ENCODE measurements at regions not wholly inside any gene's neighbourhood (a gene's known extent, or its start where the extent isn't known, plus 50 kb on each side); places are given as distances from the start of the nearest gene placed in this dataset.

- H3K27ac ChIP-seq = no peak overlapping the region
- TF ChIP-seq, protein P1, sequence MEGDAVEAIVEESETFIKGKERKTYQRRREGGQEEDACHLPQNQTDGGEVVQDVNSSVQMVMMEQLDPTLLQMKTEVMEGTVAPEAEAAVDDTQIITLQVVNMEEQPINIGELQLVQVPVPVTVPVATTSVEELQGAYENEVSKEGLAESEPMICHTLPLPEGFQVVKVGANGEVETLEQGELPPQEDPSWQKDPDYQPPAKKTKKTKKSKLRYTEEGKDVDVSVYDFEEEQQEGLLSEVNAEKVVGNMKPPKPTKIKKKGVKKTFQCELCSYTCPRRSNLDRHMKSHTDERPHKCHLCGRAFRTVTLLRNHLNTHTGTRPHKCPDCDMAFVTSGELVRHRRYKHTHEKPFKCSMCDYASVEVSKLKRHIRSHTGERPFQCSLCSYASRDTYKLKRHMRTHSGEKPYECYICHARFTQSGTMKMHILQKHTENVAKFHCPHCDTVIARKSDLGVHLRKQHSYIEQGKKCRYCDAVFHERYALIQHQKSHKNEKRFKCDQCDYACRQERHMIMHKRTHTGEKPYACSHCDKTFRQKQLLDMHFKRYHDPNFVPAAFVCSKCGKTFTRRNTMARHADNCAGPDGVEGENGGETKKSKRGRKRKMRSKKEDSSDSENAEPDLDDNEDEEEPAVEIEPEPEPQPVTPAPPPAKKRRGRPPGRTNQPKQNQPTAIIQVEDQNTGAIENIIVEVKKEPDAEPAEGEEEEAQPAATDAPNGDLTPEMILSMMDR (conservative IDR thresholded peaks at IDR 0.05) = no peak
- no peak for TF ChIP-seq ZFX (IDR thresholded peaks at IDR 0.05)
Observed at GRCh38 chr5:124124711-124125229, 612.8 kb downstream of the CSNK1G3 start.

GRCh38 chr5:124121198-124121597 lies 609.2 kb downstream of the CSNK1G3 start:
- H3K27ac ChIP-seq = no peak overlapping the region
- TF ChIP-seq, protein P1 (conservative IDR thresholded peaks at IDR 0.05) = no peak
- no peak for TF ChIP-seq ZFX (IDR thresholded peaks at IDR 0.05)

DNA sequence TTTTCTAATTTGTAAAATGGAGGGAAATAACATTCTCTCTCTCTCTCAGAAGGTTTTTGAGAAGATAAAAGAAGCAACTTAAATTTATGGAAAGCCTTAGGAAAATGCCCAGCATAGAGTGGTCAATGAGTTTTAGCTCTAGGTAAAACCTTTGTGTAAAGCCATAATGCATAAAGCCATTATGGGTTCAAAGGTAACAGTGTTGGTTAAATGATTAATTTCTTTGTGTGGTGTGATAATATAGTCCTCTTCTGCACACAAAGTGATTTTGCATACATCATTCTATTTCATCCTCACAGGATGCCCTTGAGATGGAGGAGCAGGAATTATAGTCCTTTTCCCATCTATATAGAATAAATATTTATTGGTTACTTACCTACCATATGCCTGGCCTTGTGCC lies 602.9 kb downstream of the CSNK1G3 start:
- H3K27ac ChIP-seq = no peak overlapping the region
- no peak for TF ChIP-seq ZFX (IDR thresholded peaks at IDR 0.05)
- TF ChIP-seq, protein P1 (conservative IDR thresholded peaks at IDR 0.05) = no peak

- no peak overlapping the region for H3K27ac ChIP-seq
- TF ChIP-seq, protein P1 (conservative IDR thresholded peaks at IDR 0.05) = no peak
- no peak for TF ChIP-seq ZFX (IDR thresholded peaks at IDR 0.05)
Observed at GRCh38 chr5:124111886-124112285, 599.9 kb downstream of the CSNK1G3 start.

DNA sequence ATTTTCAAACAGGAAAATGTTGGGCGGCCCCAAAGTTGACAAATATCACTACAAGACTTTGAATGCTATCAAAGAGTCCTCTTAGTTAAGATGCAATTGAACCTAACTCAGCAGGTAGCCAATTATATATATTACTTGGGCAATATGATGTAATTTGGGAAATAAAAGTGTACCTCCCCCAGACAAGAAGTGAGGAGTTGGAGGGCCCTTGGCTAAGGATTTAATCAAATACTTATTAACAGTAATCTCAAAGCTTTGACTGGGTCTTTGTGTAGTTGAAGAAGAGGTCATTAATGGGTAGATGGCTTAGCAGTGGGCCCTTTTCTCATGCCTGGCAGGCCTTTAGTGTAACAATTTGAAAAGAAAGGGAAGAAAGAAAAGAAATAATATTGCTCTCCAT lies 599.0 kb downstream of the CSNK1G3 start:
- no peak overlapping the region for H3K27ac ChIP-seq
- TF ChIP-seq, protein P1 (conservative IDR thresholded peaks at IDR 0.05) = no peak
- TF ChIP-seq ZFX (IDR thresholded peaks at IDR 0.05) = no peak

DNA sequence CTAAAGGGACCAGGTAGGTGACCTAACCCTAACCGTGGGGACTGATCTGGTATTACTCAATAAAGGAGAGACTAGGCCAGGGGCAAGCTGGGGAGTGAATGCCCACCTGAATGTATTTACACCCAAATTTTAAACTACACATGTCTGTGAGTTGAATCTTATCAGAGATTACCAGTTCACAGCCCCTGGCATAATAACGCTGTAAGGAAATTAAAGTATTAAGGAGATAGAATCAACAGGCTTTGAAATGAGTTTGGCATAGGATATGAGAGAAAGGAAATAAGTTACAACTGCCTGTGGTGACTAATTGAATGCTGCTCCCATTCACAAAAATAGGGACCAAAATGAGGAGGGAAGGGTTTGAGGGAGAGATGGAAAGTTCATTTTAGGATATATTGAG lies 593.3 kb downstream of the CSNK1G3 start:
- H3K27ac ChIP-seq = no peak overlapping the region
- TF ChIP-seq, protein P1 (conservative IDR thresholded peaks at IDR 0.05) = no peak
- no peak for TF ChIP-seq ZFX (IDR thresholded peaks at IDR 0.05)

- no peak overlapping the region for H3K27ac ChIP-seq
- no peak for TF ChIP-seq ZFX (IDR thresholded peaks at IDR 0.05)
- TF ChIP-seq, protein P1 (conservative IDR thresholded peaks at IDR 0.05) = no peak
Observed at GRCh38 chr5:124104821-124105220, 592.8 kb downstream of the CSNK1G3 start.
